Transverse colon (tissue), 4 donors: ENCODE measurements at regions not wholly inside any gene's neighbourhood (a gene's known extent, or its start where the extent isn't known, plus 50 kb on each side); places are given as distances from the start of the nearest gene placed in this dataset.

Source experiments
- DNase-seq: peaks from one replicate; pipeline ENCODE4 v3.0.0-alpha.2; 2019
- H3K27ac ChIP-seq, 4 donors: fragments of 200-600 bp; sonication (generic); 2 replicates each; pipeline ENCODE4 v1.5.1; 2016 to 2018; ENCODE audit warnings: inconsistent platforms in 4 of 4
- H3K27me3 ChIP-seq: fragments of 200-600 bp; sonication (generic); 2 replicates; pipeline ENCODE4 v1.5.1; 2017; ENCODE audit warnings: inconsistent platforms
- H3K36me3 ChIP-seq, 4 donors: fragments of 200-600 bp; sonication (generic); 2 replicates each; pipeline ENCODE4 v1.5.1; 2017 to 2019; ENCODE audit warnings: inconsistent platforms in 4 of 4
- H3K4me1 ChIP-seq, 4 donors: fragments of 200-600 bp; sonication (generic); 2 replicates each; pipeline ENCODE4 v1.5.1; 2017 to 2020; ENCODE audit warnings: inconsistent platforms in 4 of 4
- H3K4me3 ChIP-seq, 4 donors: fragments of 200-600 bp; sonication (generic); 1 replicate in 1 of 4; 2 replicates in 3 of 4; pipeline versions ENCODE4 v1.5.1 to v1.6.1; 2017 to 2019; ENCODE audit warnings: inconsistent platforms in 4 of 4
- H3K9me3 ChIP-seq, 2 donors: fragments of 200-600 bp; sonication (generic); 2 replicates each; pipeline ENCODE4 v1.5.1; 2017 to 2019; ENCODE audit warnings: inconsistent platforms in 2 of 2
- CTCF ChIP-seq, 5 experiments: fragments of 200-600 bp in 3 of 5; fragments of 450-650 bp in 2 of 5; sonication (generic) in 3 of 5; IDR thresholded peaks; 1 replicate in 2 of 5; 2 replicates in 3 of 5; pipeline ENCODE4 v1.5.1; 2016 to 2017; ENCODE audit warnings: antibody characterized with exemption in 5 of 5, inconsistent platforms in 3 of 5, mild to moderate bottlenecking in 2 of 5, moderate library complexity in 1 of 5
- EP300 ChIP-seq: sonication (generic); formaldehyde crosslinking; IDR thresholded peaks from one replicate; pipeline ENCODE4 v1.6.1; 2017; ENCODE audit warnings: antibody characterized with exemption, low read depth
- POLR2A ChIP-seq: fragments of 450-650 bp; IDR thresholded peaks from one replicate; pipeline ENCODE4 v1.6.1; 2016; ENCODE audit warnings: antibody characterized with exemption, mild to moderate bottlenecking, moderate library complexity
- POLR2AphosphoS5 ChIP-seq, 3 donors: sonication (generic); formaldehyde crosslinking; IDR thresholded peaks; one replicate each; pipeline ENCODE4 v1.6.1; 2016; ENCODE audit warnings: antibody characterized with exemption in 3 of 3
- WGBS, 2 donors: methylation state at CpG; one replicate each; pipeline ENCODE4 v1.1.5; 2018; ENCODE audit warnings: low coverage in 1 of 2; 5-methylcytosine and 5-hydroxymethylcytosine counted together
- in situ Hi-C, 4 donors: fragments of 200-750 bp; cut with MboI; loops; one replicate each; pipeline versions ENCODE4 v1.15.0 to v1.15.1; 2017; ENCODE audit warnings: low sequenced_read_pairs in 3 of 4, low pct_ligation_motif_present in 1 of 4, low pct_unique_long_range_greater_than_20kb in 1 of 4
- intact Hi-C: fragments of 100-400 bp; cut with DNase I; formaldehyde crosslinking; loops from one replicate; pipeline ENCODE4 v1.15.1; 2023; ENCODE audit warnings: low total_unique reads

GRCh38 chr4:32000846-32001488, 1280.8 kb downstream of the PCDH7 start:
- Histone ChIP-seq H3K4me1 (no peaks in the 10 kb centered on the region), H3K36me3 (no peaks in the 10 kb centered on the region), H3K27ac (no peak overlapping the region), H3K4me3 (no peak overlapping the region), H3K27me3 (no peaks in the 10 kb centered on the region), H3K9me3 (no peaks in the 10 kb centered on the region)
- WGBS, 2 donors: 92 to 93% methylated on average over 2 to 4 of the region's 4 CpGs
- intact Hi-C loops: no loop called here
- in situ Hi-C loops: no loop called here
- no peak for DNase-seq
- TF ChIP-seq CTCF (IDR thresholded peaks at IDR 0.05) (no peak), POLR2A (no peak), EP300 (no peak)

GRCh38 chr4:32002037-32002747, 1282.0 kb downstream of the PCDH7 start:
- in situ Hi-C loops (no loop called here), intact Hi-C loops (no loop called here)
- Histone ChIP-seq H3K4me1 (no peaks in the 10 kb centered on the region), H3K9me3 (no peaks in the 10 kb centered on the region), H3K27me3 (no peaks in the 10 kb centered on the region), H3K4me3 (no peak overlapping the region), H3K36me3 (no peaks in the 10 kb centered on the region), H3K27ac (no peak overlapping the region)
- no peak for DNase-seq
- WGBS, 2 donors: 73 to 75% methylated on average over 3 to 6 of the region's 6 CpGs
- TF ChIP-seq POLR2AphosphoS5 (IDR thresholded peaks at IDR 0.05): no peak
- no peak for TF ChIP-seq POLR2A
- no peak for TF ChIP-seq EP300
- TF ChIP-seq CTCF (IDR thresholded peaks at IDR 0.05): no peak

- in situ Hi-C loops (no loop called here), intact Hi-C loops (no loop called here)
- no peak overlapping the region for H3K27ac ChIP-seq
- no peaks in the 10 kb centered on the region for H3K27me3 ChIP-seq
- H3K9me3 ChIP-seq: no peaks in the 10 kb centered on the region
- no peak overlapping the region for H3K4me3 ChIP-seq
- 90% methylated on average over 1 of the region's 1 CpG for WGBS, 2 donors
- no peaks in the 10 kb centered on the region for H3K36me3 ChIP-seq
- H3K4me1 ChIP-seq: no peaks in the 10 kb centered on the region
- DNase-seq: no peak
- TF ChIP-seq POLR2AphosphoS5 (IDR thresholded peaks at IDR 0.05) (no peak), EP300 (no peak), POLR2A (no peak), CTCF (IDR thresholded peaks at IDR 0.05) (no peak)
Measured at GRCh38 chr4:32003548-32003947, 1283.4 kb downstream of the PCDH7 start.

- 80% methylated on average over 3 of the region's 3 CpGs; no CpG with 5 or more reads in 1 of the 2 donors for WGBS, 2 donors
- Histone ChIP-seq H3K27ac (no peak overlapping the region), H3K4me1 (no peaks in the 10 kb centered on the region), H3K27me3 (no peaks in the 10 kb centered on the region), H3K9me3 (no peaks in the 10 kb centered on the region), H3K36me3 (no peaks in the 10 kb centered on the region), H3K4me3 (no peak overlapping the region)
- DNase-seq: no peak
- TF ChIP-seq POLR2AphosphoS5 (IDR thresholded peaks at IDR 0.05): no peak
- no peak for TF ChIP-seq POLR2A
- TF ChIP-seq CTCF (IDR thresholded peaks at IDR 0.05): no peak
- TF ChIP-seq EP300: no peak
- intact Hi-C loops (no loop called here), in situ Hi-C loops (no loop called here)
Measured at GRCh38 chr4:32010221-32010620, 1290.1 kb downstream of the PCDH7 start.
